Testis (tissue), 2 donors: ENCODE measurements at regions not wholly inside any gene's neighbourhood (a gene's known extent, or its start where the extent isn't known, plus 50 kb on each side); places are given as distances from the start of the nearest gene placed in this dataset.

Source experiments
- POLR2A ChIP-seq: fragments of 450-650 bp; IDR thresholded peaks from one replicate; pipeline ENCODE4 v1.6.1; 2017; ENCODE audit warnings: antibody characterized with exemption, mild to moderate bottlenecking, moderate library complexity
- TF ChIP-seq, protein P1 (sequence below), 3 experiments: fragments of 450-650 bp in 2 of 3; fragments of 200-600 bp in 1 of 3; sonication (generic) in 1 of 3; IDR thresholded peaks; one replicate each; pipeline ENCODE4 v1.5.1; 2016 to 2019; ENCODE audit warnings: antibody characterized with exemption in 3 of 3, mild to moderate bottlenecking in 2 of 3, moderate library complexity in 1 of 3

DNA sequence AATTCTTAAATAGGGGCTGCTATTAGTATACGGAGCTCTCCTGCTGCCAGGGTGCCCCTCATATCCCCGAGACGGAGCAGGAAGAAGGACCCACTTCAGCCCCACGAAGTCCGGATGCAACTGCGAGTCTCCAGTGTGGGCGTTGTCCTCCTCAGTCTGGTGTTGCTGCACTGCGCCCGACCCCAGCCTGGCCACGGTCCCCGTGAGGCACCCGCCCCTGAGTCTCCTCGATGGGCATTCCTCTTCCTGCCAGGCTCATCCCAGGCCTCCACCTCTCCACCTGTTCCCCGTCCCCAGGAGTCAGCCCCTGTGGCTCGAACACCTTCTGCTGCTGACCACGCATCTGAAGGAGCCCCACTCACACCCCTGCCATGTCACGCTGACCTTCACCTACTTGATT is 68.1 kb upstream of the SFSWAP start:
- TF ChIP-seq, protein P1, sequence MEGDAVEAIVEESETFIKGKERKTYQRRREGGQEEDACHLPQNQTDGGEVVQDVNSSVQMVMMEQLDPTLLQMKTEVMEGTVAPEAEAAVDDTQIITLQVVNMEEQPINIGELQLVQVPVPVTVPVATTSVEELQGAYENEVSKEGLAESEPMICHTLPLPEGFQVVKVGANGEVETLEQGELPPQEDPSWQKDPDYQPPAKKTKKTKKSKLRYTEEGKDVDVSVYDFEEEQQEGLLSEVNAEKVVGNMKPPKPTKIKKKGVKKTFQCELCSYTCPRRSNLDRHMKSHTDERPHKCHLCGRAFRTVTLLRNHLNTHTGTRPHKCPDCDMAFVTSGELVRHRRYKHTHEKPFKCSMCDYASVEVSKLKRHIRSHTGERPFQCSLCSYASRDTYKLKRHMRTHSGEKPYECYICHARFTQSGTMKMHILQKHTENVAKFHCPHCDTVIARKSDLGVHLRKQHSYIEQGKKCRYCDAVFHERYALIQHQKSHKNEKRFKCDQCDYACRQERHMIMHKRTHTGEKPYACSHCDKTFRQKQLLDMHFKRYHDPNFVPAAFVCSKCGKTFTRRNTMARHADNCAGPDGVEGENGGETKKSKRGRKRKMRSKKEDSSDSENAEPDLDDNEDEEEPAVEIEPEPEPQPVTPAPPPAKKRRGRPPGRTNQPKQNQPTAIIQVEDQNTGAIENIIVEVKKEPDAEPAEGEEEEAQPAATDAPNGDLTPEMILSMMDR (IDR thresholded peaks at IDR 0.05) = no peak
- TF ChIP-seq POLR2A = no peak
